ENCODE measurements at regions not wholly inside any gene's neighbourhood (a gene's known extent, or its start where the extent isn't known, plus 50 kb on each side); places are given as distances from the start of the nearest gene placed in this dataset.
A peak's percentile ranks its signal among the peaks of the same experiment; 100 is the strongest.

DNA sequence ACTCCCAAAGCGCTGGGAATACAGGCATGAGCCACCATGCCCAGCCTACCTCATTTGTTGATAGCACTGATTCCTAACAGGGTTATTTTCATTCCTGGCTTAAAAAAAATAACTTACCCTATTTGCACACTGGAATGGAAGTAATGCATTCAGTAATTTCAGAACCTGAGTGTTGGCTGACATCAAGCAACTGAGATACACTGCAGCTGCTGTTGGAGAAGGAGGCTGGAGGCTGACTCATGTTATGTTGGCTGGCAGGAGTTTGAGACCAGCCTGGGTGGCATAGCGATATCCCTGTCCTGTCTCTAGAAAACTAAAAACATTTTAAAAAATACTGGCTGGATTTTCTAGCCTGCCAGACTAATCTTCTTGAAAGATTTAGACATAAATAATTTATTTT is 385.1 kb upstream of the MEX3C start:
- DNase-seq = no peak

DNA sequence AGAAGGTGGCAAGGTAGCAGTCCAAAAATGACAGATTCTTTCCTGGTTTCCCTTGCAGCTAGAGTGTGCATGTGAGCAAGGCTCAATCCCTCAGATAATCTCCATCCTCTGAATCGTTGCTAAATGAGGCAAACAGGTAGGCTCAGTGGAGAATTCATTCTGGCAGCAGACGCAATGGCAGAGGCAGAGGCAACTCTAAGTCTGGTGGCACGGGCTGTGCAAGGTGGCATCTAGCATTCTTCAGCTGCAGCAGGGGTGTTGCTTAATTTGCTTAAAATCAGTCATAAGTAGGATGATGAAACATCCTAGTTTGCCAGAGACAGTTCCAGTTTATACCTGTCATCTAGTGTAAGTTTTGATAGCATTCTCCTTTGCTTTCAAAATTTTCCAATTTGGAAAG is 391.1 kb upstream of the MEX3C start:
- no peak for DNase-seq

DNA sequence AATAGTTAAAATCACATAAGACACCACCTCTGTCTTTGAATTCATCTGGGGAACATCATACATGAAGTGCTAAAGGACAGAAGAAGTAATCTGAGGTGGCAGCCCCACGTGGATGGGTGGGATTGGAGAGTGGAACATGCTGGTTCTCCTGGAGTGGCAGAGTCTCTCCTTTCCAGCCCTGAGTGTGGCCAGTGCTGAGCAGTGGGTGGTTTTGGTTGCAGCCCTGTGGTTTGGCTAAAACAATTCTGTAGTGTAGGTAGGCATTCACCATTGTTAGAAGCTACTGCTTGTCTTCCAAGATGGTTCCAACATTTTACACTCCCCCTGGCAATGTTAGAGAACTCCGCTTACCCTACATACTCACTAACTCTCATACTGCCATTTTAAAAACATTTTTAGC is 396.4 kb upstream of the MEX3C start:
- DNase-seq = no peak

DNA sequence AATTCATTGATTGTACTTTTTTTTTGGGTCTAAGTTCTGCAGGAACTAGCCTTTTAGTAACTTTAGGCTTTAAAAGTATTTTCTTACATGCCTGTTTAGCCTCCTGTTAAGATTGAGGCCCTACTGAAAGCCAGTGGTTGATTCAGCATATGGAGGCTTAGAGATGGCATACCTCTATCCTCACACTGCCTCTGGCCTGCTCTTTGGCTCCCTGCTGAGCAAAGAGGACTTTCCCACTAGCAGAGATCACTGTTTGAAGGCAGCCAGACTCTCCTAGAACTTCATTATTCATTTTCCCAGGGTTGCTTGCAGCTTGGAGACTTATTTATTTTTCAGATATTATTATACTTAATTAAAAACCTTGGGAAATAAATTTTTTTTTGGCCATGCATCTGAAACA is 405.6 kb upstream of the MEX3C start:
- DNase-seq = no peak

DNA sequence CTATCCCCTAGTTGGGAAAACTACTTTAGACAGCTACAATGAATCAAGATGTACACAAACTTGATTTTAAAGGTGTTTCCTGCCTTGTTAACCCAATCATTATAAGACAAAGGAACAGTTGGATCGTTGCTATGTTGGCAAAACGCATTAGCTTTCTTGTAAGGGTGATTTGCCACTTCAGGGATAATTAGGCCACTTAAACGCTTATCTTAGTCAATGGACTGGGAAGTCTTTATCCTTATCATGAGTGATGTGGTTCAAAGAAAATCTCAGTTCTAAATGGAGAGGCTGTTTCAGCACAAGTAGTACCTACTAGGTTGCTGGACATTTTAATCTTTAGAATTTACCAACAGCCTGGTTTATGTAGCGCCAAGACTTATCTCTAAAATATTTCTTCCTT is 406.1 kb upstream of the MEX3C start:
- no peak for DNase-seq

DNA sequence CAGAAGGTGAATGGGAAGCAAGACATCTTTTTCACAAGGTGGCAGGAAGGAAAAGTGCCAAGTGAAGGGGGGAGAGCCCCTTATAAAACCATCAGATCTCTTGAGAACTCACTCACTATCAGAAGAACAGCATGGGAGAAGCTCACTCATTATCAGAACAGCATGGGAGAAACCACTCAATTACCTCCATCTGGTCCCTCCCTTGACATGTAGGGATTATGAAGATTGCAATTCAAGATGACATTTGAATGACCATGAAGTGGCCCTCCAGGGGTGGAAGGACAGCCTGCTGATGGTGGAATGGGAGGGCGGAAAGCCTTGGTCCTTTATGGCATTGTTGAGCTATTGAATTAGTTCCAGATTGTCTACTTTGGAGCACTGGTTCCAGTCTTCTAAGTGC is 413.0 kb upstream of the MEX3C start:
- DNase-seq = no peak

DNA sequence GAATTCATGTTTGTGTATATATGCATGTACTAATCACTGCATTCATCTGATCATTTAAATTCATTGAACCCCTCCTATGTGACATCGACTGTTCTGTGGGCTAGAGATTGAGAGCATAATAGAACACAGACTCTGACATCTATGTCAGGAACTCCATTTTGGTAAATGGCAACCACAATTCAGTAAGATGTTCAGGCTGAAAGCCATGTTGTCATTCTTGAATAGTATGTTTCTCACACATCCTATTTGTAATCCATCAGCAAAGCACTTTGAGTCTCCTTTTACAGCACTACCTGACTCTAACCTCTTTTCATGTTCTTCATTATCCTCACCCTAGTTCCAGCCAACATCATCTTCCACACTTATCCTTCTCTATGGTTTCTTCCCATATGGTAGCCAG is 413.8 kb upstream of the MEX3C start:
- DNase-seq = no peak

- no peak for DNase-seq
These were observed 416.6 kb upstream of the MEX3C start for GRCh38 chr18:51614033-51614432.

DNA sequence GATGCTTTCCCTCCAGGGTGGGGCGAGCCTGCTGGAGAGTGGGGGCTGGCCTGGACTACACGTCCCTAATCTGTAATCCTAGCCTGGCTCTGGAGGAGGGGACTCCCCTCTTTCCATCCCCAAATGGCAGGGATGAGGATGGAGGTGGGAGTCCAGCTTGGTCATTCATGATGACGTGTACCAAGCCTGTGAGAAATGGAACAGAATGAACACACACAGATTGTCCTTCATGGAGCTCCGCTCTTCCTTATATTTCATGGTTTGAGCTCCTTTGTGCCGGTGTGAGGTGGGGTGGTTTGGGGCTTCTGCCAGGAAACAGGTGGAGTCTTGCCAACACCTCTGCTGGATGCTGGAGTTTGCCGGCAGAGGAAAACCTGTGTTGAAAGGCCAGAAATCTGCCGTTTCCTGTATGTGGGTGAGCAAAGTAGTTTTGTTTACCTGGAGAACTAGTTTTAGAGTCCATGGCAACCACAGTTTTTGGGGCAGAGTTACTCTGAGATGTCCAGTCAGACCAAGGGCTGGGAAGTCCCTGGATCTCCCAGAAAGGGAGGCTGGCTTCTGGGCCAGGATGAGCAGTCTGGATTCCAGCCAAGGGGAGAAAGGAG is 417.6 kb upstream of the MEX3C start:
- no peak for DNase-seq

DNA sequence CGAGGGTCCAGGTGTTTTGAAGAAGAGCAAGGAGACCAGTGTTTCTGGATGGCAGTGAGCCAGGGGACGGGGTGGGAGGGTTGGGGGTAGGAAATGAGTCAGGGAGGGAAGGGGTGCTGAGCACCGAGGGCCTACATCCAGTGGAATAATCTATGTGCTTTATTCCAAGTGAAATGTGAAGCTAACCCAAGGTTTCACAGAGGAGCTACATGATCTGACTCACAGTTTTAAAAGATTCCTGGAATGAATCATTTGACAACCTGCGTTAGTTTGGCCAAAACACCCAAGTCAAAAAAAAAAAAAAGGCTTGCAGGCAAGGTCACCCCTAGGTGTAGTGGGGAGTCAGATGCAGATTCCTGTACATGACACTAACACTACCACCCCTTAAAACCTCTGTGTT is 419.7 kb upstream of the MEX3C start:
- no peak for DNase-seq

- no peak for DNase-seq
These were observed 420.2 kb upstream of the MEX3C start for GRCh38 chr18:51617572-51618260.

DNA sequence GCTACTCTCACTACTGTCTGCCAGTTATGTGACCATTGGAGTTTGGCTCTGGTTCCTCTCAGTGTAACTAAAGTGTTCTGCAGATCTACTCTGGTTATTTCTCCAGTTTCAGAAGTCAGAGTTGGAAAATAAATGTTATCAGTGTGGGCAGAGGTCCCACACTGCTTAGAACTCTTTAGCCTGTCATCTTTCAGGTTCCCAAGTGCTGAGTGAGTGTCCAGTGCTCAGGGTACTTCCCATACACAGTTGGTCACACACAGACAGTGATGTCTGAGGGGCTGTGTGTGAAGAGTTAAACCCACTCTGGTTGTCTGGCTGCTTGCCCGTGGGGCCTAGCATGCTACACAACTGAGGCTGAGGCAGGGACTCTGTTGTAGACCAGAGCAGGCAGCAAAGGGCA is 421.8 kb upstream of the MEX3C start:
- DNase-seq = no peak

DNA sequence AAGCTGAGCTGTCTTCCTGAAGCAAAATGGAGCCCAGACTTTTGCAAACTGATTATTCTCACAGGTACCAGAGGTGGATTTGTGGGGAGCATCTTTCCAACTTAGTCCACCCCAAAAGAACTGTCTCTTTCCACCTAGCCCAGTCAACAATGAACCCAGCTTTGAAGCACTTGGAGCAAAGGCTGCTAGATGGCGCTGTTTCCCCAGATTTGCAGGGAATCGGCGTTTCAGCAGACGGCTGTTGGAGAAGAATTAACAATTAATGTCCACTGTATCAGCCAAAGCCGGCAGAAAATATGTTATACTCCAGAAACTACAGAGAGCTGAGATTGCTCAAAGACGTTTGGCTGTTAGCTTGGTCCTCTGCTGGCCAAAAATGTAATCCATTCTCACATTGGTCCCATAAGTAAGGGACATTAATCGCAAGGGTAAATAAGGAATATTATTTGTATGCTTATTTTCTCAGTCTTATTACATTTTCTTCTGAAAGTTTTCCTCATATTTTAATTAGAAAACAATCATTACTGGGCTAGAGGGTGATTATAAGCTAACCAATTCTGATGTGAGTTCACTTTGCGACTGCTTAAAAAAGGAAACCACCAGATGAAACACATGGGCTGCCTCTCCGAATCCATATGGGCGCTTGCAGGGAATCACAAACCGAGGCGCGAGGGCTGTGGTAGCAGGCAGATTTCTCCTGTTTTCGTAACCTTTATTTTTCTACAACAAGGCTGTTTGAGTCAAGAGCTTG is 423.8 kb upstream of the MEX3C start:
- peak; percentile 69 for DNase-seq

DNA sequence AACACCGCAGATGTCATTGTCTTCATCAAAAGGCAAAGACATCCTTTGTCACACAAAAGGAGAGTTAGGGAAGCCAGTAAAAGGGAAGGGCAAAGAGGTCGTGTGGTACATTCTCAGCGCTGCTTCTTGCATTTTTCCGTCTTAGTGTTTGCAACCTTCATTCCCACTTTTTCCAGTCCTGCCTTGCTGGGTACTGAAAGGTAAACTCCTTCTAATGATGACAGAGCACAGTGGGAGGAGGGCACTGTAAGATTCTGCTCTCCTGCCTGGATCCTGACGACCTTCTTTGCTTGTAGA is 424.3 kb upstream of the MEX3C start:
- no peak for DNase-seq

DNA sequence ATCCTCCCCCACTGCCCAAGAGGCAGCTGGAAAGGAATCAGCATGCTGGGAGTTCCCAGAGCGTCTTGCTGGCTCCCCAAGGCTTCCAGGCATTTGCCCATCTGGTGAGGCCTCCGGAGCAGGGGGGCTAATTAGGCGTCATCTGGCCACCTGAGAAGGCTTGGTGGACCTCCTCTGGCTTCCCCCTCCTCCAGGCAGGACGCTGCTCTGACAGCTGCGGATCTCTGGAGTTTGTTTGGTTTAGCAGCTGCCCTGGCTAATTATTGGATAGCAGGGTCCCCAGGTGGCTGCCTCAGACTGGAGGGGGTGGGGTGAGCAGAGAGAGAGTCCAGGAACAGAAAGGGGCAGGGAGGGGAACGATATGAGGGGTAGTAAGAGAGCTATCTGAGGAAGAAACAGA is 425.2 kb upstream of the MEX3C start:
- no peak for DNase-seq

GRCh38 chr18:51623653-51624052 is 426.2 kb upstream of the MEX3C start:
- DNase-seq = no peak

- DNase-seq = no peak
These were observed 433.2 kb upstream of the MEX3C start for GRCh38 chr18:51630706-51631105.

GRCh38 chr18:51637881-51638280 is 440.4 kb upstream of the MEX3C start:
- no peak for DNase-seq

GRCh38 chr18:51639541-51639940 is 442.1 kb upstream of the MEX3C start:
- DNase-seq = no peak

DNA sequence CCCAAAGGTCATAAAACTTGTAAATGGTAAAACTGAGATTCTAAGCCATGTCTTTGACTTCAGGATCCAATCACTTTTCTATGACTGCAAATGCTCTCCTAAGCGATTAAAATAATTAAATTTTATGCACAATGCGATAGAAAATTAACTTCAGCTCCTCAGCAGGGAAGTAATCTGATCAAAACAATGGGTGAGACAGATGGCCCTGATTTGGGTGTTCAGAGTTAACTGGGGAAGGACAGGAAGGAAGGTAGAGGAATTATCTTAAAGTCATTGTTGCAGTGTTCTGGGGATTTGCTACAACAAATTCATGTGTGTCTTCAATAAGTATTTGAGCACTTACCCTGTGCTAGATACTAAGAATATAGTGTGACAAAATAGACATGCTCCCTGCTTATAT is 446.0 kb upstream of the MEX3C start:
- no peak for DNase-seq

DNA sequence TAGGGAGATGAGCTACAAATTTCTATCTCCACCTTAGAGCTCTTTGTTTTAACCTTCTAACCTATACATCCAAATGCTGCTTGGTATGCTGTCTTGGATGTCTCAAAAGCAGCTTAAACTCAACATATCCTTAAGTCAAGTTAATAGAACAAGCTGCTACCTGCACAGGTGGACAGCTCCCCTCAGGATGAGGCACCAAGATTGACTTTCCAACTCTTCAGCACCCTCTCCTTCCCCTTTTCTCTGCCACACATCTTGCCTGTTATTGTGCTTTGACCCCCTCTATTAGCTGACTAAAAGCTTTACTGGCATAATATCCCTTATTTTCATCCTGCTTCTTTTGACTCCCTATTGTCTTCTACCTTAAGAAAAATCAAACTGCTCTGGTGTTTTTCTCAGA is 448.1 kb upstream of the MEX3C start:
- DNase-seq = no peak

DNA sequence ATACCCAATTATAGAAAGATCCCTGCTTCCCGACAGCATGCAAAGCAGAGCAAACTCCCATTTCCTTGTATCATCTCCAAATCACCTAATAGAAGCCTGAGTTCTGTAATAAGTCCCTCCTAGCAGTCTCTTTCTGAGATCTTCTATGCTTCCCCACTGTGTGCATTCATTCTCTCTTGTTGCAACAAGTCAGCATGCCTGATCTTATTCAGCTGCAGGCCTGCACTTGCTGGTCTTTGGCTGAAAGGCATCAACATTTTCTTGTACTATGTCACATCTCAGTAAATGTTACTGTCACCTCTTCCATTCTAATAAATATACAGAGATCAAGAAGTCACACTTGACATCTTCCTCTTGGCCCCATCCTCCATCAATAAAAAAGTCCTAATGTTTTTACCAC is 449.9 kb upstream of the MEX3C start:
- DNase-seq = no peak

GRCh38 chr18:51647942-51648341 is 450.5 kb upstream of the MEX3C start:
- no peak for DNase-seq

- DNase-seq = no peak
These were observed 452.3 kb upstream of the MEX3C start for GRCh38 chr18:51649796-51650195.

Data from renal pelvis (tissue), 1 donor.